ENCODE measurements at regions not wholly inside any gene's neighbourhood (a gene's known extent, or its start where the extent isn't known, plus 50 kb on each side); places are given as distances from the start of the nearest gene placed in this dataset.

GRCh38 chr1:37148663-37149062 lies 114.3 kb upstream of the GRIK3 start:
- POLR2A ChIA-PET: no interaction called here

More at GRCh38 chr1:37148663-37149062, 114.3 kb upstream of the GRIK3 start:
- Histone ChIP-seq H3K36me3 (replicated peaks in 1 of 2; ENCODE audit: control insufficient read depth in 1 of 2, insufficient read depth in 2 of 2, low read length in 1 of 2) (no peaks in the 10 kb centered on the region), H3K27ac (ENCODE audit: low read depth in 2 of 2, low read length in 1 of 2) (no peak overlapping the region), H3K79me2 (ENCODE audit: insufficient read depth) (no peaks in the 10 kb centered on the region), H3F3A (replicated peaks; ENCODE audit: insufficient read depth) (no peaks in the 10 kb centered on the region), H3K9me3 (no peaks in the 10 kb centered on the region), H3K9me2 (no peaks in the 10 kb centered on the region), H3K4me1 (ENCODE audit: control insufficient read depth in 1 of 2, insufficient read depth in 2 of 2, low read depth in 1 of 2, low read length in 1 of 2) (no peaks in the 10 kb centered on the region), H3K4me2 (no peak overlapping the region), H3K9ac (no peak overlapping the region), H3K27me3 (ENCODE audit: insufficient read depth) (no peaks in the 10 kb centered on the region), H2AFZ (ENCODE audit: low read depth) (no peak overlapping the region), H3K4me3 (ENCODE audit: low read depth in 2 of 2, low read length in 1 of 2) (no peak overlapping the region), H4K20me1 (ENCODE audit: insufficient read depth) (no peaks in the 10 kb centered on the region)
- 43% methylated on average over 1 of the region's 1 CpG for WGBS (ENCODE audit: low lambda C conversion rate)
- TF ChIP-seq RXRA (IDR thresholded peaks at IDR 0.05; ENCODE audit: borderline replicate concordance, low read depth) (no peak), MAX (IDR thresholded peaks at IDR 0.05; ENCODE audit: low read depth) (no peak), RAD21 (IDR thresholded peaks at IDR 0.05; ENCODE audit: low read length) (no peak), SIN3A (IDR thresholded peaks at IDR 0.05; ENCODE audit: borderline replicate concordance, low read depth, low read length) (no peak), YY1 (IDR thresholded peaks at IDR 0.05; ENCODE audit: low read depth) (no peak), ELF1 (IDR thresholded peaks at IDR 0.05) (no peak), GATA2 (CRISPR knock-in tag; IDR thresholded peaks at IDR 0.05) (no peak), FOXJ3 (CRISPR knock-in tag; IDR thresholded peaks at IDR 0.05) (no peak), PBX3 (IDR thresholded peaks at IDR 0.05) (no peak), FOXM1 (IDR thresholded peaks at IDR 0.05; ENCODE audit: low read depth) (no peak), TEAD4 (IDR thresholded peaks at IDR 0.05; ENCODE audit: borderline replicate concordance, insufficient read depth) (no peak), POLR2AphosphoS5 (IDR thresholded peaks at IDR 0.05; ENCODE audit: low read depth, low read length) (no peak), MXI1 (IDR thresholded peaks at IDR 0.05; ENCODE audit: low read depth, low read length) (no peak), MEF2A (IDR thresholded peaks at IDR 0.05; ENCODE audit: borderline replicate concordance, low read depth) (no peak), TAF1 (IDR thresholded peaks at IDR 0.05; ENCODE audit: borderline replicate concordance, low read depth, low read length) (no peak), CHD2 (IDR thresholded peaks at IDR 0.05; ENCODE audit: low read length, partially characterized antibody) (no peak)
- TF ChIP-seq, protein P1, sequence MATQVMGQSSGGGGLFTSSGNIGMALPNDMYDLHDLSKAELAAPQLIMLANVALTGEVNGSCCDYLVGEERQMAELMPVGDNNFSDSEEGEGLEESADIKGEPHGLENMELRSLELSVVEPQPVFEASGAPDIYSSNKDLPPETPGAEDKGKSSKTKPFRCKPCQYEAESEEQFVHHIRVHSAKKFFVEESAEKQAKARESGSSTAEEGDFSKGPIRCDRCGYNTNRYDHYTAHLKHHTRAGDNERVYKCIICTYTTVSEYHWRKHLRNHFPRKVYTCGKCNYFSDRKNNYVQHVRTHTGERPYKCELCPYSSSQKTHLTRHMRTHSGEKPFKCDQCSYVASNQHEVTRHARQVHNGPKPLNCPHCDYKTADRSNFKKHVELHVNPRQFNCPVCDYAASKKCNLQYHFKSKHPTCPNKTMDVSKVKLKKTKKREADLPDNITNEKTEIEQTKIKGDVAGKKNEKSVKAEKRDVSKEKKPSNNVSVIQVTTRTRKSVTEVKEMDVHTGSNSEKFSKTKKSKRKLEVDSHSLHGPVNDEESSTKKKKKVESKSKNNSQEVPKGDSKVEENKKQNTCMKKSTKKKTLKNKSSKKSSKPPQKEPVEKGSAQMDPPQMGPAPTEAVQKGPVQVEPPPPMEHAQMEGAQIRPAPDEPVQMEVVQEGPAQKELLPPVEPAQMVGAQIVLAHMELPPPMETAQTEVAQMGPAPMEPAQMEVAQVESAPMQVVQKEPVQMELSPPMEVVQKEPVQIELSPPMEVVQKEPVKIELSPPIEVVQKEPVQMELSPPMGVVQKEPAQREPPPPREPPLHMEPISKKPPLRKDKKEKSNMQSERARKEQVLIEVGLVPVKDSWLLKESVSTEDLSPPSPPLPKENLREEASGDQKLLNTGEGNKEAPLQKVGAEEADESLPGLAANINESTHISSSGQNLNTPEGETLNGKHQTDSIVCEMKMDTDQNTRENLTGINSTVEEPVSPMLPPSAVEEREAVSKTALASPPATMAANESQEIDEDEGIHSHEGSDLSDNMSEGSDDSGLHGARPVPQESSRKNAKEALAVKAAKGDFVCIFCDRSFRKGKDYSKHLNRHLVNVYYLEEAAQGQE (IDR thresholded peaks at IDR 0.05; ENCODE audit: low read depth, low read length): no peak
- CTCF ChIA-PET: interaction anchor here (1.2 to 1.6 kb wide), 2 partner anchors 11 to 29 kb away, joined by 4 to 5 read pairs; no protein-coding TSS in a partner anchor
- DNase-seq: no peak

All from SK-N-SH (cell line).